OCI-LY7 (cell line): ENCODE measurements at regions not wholly inside any gene's neighbourhood (a gene's known extent, or its start where the extent isn't known, plus 50 kb on each side); places are given as distances from the start of the nearest gene placed in this dataset.

Experiments
- CTCF ChIP-seq: fragments of 200-600 bp; sonication (generic); conservative IDR thresholded peaks from 2 replicates; pipeline ENCODE4 v1.5.1; 2014; ENCODE audit warnings: mild to moderate bottlenecking, antibody characterized with exemption, low read length, moderate library complexity, mixed read lengths
- EZH2phosphoT487 ChIP-seq: fragments of 200-600 bp; sonication (generic); IDR thresholded peaks from 2 replicates; pipeline ENCODE4 v1.6.1; 2018; ENCODE audit warnings: low read depth, borderline replicate concordance, mild to moderate bottlenecking, mixed run types, antibody characterized with exemption, low read length, moderate library complexity, mixed read lengths

GRCh38 chr10:8584666-8585065 is 530.2 kb downstream of the GATA3 start:
- TF ChIP-seq CTCF (no peak), EZH2phosphoT487 (no peak)
